Stimulated activated CD4-positive, alpha-beta T cell treated with anti-CD3 and anti-CD28 coated beads, Interleukin-1b, Interleukin-23, amount 100 ng/mL, for 4 hours (primary cell): ENCODE measurements at regions not wholly inside any gene's neighbourhood (a gene's known extent, or its start where the extent isn't known, plus 50 kb on each side); places are given as distances from the start of the nearest gene placed in this dataset.
"Not testable (repeated sequence)": the region's sequence is repeated elsewhere in the genome, so short reads cannot be mapped to it uniquely, and the experiment has no call there.

ENCODE experiments used
- DNase-seq, 2 donors: peaks; one replicate each; pipeline ENCODE4 v3.0.0-alpha.2; 2020; ENCODE audit warnings: low read depth in 2 of 2

GRCh38 chr7:32681174-32681518 lies 185.9 kb downstream of the AVL9 start:
- no peak for DNase-seq

GRCh38 chr7:32680259-32681173 lies 185.2 kb downstream of the AVL9 start:
- no peak for DNase-seq

GRCh38 chr7:32679192-32679591 lies 183.9 kb downstream of the AVL9 start:
- no peak for DNase-seq

- DNase-seq: no peak
These were observed 182.3 kb downstream of the AVL9 start for GRCh38 chr7:32677593-32677992.

GRCh38 chr7:32676249-32676941 lies 181.1 kb downstream of the AVL9 start:
- DNase-seq: no peak

- DNase-seq: no peak
These were observed 178.1 kb downstream of the AVL9 start for GRCh38 chr7:32673275-32673983.

- no peak for DNase-seq
These were observed 175.1 kb downstream of the AVL9 start for GRCh38 chr7:32670110-32671025.

GRCh38 chr7:32669173-32669870 lies 174.0 kb downstream of the AVL9 start:
- not testable (repeated sequence) for DNase-seq

GRCh38 chr7:32668387-32669097 lies 173.3 kb downstream of the AVL9 start:
- not testable (repeated sequence) for DNase-seq

GRCh38 chr7:32667586-32667985 lies 172.3 kb downstream of the AVL9 start:
- not testable (repeated sequence) for DNase-seq

GRCh38 chr7:32663805-32664211 lies 168.5 kb downstream of the AVL9 start:
- not testable (repeated sequence) for DNase-seq

- DNase-seq: not testable (repeated sequence)
These were observed 167.2 kb downstream of the AVL9 start for GRCh38 chr7:32662509-32662908.

GRCh38 chr7:32661929-32662328 lies 166.6 kb downstream of the AVL9 start:
- DNase-seq: no peak

- DNase-seq: no peak
These were observed 166.2 kb downstream of the AVL9 start for GRCh38 chr7:32661501-32661900.

- no peak for DNase-seq
These were observed 165.6 kb downstream of the AVL9 start for GRCh38 chr7:32660936-32661335.

GRCh38 chr7:32659853-32660252 lies 164.6 kb downstream of the AVL9 start:
- DNase-seq: no peak

GRCh38 chr7:32658467-32658869 lies 163.2 kb downstream of the AVL9 start:
- DNase-seq: no peak

GRCh38 chr7:32658034-32658433 lies 162.7 kb downstream of the AVL9 start:
- DNase-seq: no peak

GRCh38 chr7:32654549-32654948 lies 159.3 kb downstream of the AVL9 start:
- not testable (repeated sequence) for DNase-seq

GRCh38 chr7:32650356-32650755 lies 155.1 kb downstream of the AVL9 start:
- DNase-seq: not testable (repeated sequence)
